K562 (cell line): ENCODE measurements at regions not wholly inside any gene's neighbourhood (a gene's known extent, or its start where the extent isn't known, plus 50 kb on each side); places are given as distances from the start of the nearest gene placed in this dataset.

Source experiments
- ATAC-seq: fragments of 200-7000 bp; cut with Tn5 transposase; 3 replicates; pipeline ENCODE4 v1.9.1; 2020; ENCODE audit warnings: moderate library complexity
- BruUV-seq: library from RNA; stranded (reverse); fragments of 400-500 nt; replicated peaks from 2 replicates; lab custom pipeline; 2021; lab: Mats Ljungman, UMichigan
- CTCF ChIA-PET: fragments of 300-600 bp; formaldehyde crosslinking; extraction: SDS; loops from one replicate; lab custom pipeline; 2021; ENCODE audit warnings: low intra/inter-chr PET ratio; lab: Yijun Ruan, JAX
- POLR2A ChIA-PET: fragments of 300-600, 350-650 bp; sonication (Branson Sonifier 250); formaldehyde crosslinking; extraction: SDS; loops from one replicate; lab custom pipeline; 2021; ENCODE audit warnings: antibody characterized with exemption, inconsistent platforms; lab: Yijun Ruan, JAX
- DNase-seq, 4 experiments: peaks; one replicate each; pipeline versions ENCODE4 v3.0.0 to v3.0.0-alpha.2; 2011 to 2018; ENCODE audit warnings: low spot score in 3 of 4, mixed read lengths in 3 of 4; ENCODE audit errors: extremely low read depth in 1 of 4
- FAIRE-seq: peaks from 2 replicates; lab custom pipeline; 2011; peaks lifted over from hg19 to GRCh38; lab: Jason Lieb, UNC
- H2AFZ ChIP-seq: 2 replicates; pipeline ENCODE4 v1.6.0; 2011; ENCODE audit warnings: low read depth, low read length, control low read depth, inconsistent platforms
- H3K27ac ChIP-seq: fragments of 200-600 bp; 3 replicates; pipeline ENCODE4 v1.8.0; 2011; ENCODE audit warnings: low read depth, mild to moderate bottlenecking, control low read depth, inconsistent platforms, low read length, moderate library complexity, mixed read lengths; ENCODE audit errors: extremely low read depth
- H3K27me3 ChIP-seq, 2 experiments: fragments of 300-600 bp in 1 of 2; 2 replicates in 1 of 2; 3 replicates in 1 of 2; pipeline versions ENCODE4 v1.6.0 to v1.8.0; 2011; ENCODE audit warnings: inconsistent platforms in 2 of 2, low read length in 2 of 2, mild to moderate bottlenecking in 1 of 2, mixed read lengths in 1 of 2, moderate library complexity in 1 of 2; ENCODE audit not compliant: control insufficient read depth in 2 of 2, insufficient read depth in 2 of 2
- H3K36me3 ChIP-seq: fragments of 300-600 bp; 3 replicates; pipeline ENCODE4 v1.8.0; 2011; ENCODE audit warnings: mild to moderate bottlenecking, low read length, inconsistent platforms; ENCODE audit not compliant: control insufficient read depth, insufficient read depth
- H3K4me1 ChIP-seq, 2 experiments: fragments of 200-600 bp in 1 of 2; replicated peaks in 1 of 2; 2 replicates in 1 of 2; 3 replicates in 1 of 2; pipeline versions ENCODE4 v1.5.1 to v1.8.0; 2011; ENCODE audit warnings: inconsistent platforms in 2 of 2, low read length in 2 of 2, mild to moderate bottlenecking in 1 of 2, mixed read lengths in 1 of 2, moderate library complexity in 1 of 2; ENCODE audit not compliant: control insufficient read depth in 2 of 2, insufficient read depth in 2 of 2
- H3K4me2 ChIP-seq: 2 replicates; pipeline ENCODE4 v1.6.1; 2011; ENCODE audit warnings: low read length, control low read depth, inconsistent platforms, mixed read lengths; ENCODE audit not compliant: insufficient read depth
- H3K4me3 ChIP-seq: fragments of 200-600 bp; sonication (generic), shearing (Covaris generic); 2 replicates; pipeline ENCODE4 v1.5.1; 2016; ENCODE audit warnings: control low read depth, inconsistent platforms
- H3K79me2 ChIP-seq: fragments of 200-600 bp; 3 replicates; pipeline ENCODE4 v1.8.0; 2011; ENCODE audit warnings: low read length, inconsistent platforms; ENCODE audit not compliant: control insufficient read depth, insufficient read depth
- H3K9ac ChIP-seq, 2 experiments: 2 replicates each; pipeline versions ENCODE4 v1.6.0 to v1.6.1; 2011; ENCODE audit warnings: low read depth in 2 of 2, low read length in 2 of 2, control low read depth in 1 of 2, inconsistent platforms in 1 of 2, mild to moderate bottlenecking in 1 of 2, mixed read lengths in 1 of 2; ENCODE audit not compliant: insufficient read depth in 1 of 2
- H3K9me1 ChIP-seq: one replicate; pipeline ENCODE4 v1.6.0; 2011; ENCODE audit warnings: inconsistent platforms, mild to moderate bottlenecking, low read length, moderate library complexity; ENCODE audit not compliant: control insufficient read depth, insufficient read depth
- H3K9me3 ChIP-seq: replicated peaks from 2 replicates; pipeline ENCODE4 v1.5.1; 2011; ENCODE audit warnings: low read depth, low read length, inconsistent platforms; ENCODE audit not compliant: control insufficient read depth, insufficient read depth
- H4K20me1 ChIP-seq: replicated peaks from 2 replicates; pipeline ENCODE4 v1.6.1; 2011; ENCODE audit warnings: low read length, inconsistent platforms, mixed read lengths; ENCODE audit not compliant: control insufficient read depth, insufficient read depth
- ESRRA ChIP-seq: fragments of 450-650 bp; IDR thresholded peaks from 2 replicates; pipeline ENCODE4 v1.6.1; 2014; ENCODE audit warnings: low read depth, mild to moderate bottlenecking, moderate library complexity, borderline replicate concordance
- FOSL1 ChIP-seq: fragments of 200-800 bp; sonication (Bioruptor generic); conservative IDR thresholded peaks from 2 replicates; pipeline ENCODE4 v1.6.1; 2016; ENCODE audit warnings: missing genetic modification characterization, missing compliant biosample characterization
- FOXM1 ChIP-seq, 2 experiments: fragments of 450-650 bp in 1 of 2; sonication (generic) in 1 of 2; formaldehyde crosslinking in 1 of 2; IDR thresholded peaks; 2 replicates each; pipeline versions ENCODE4 v1.6.1 to v1.9.0; 2017 to 2022; ENCODE audit warnings: low read depth in 2 of 2, mild to moderate bottlenecking in 2 of 2, missing genetic modification reagents in 1 of 2, moderate library complexity in 1 of 2
- GABPB2 ChIP-seq: fragments of 250-450 bp; sonication (Bioruptor Pico); conservative IDR thresholded peaks from 2 replicates; pipeline ENCODE4 v1.5.1; 2021; ENCODE audit warnings: mild to moderate bottlenecking
- GTF2E2 ChIP-seq: fragments of 200-800 bp; sonication (Bioruptor generic); IDR thresholded peaks from 2 replicates; pipeline ENCODE4 v1.6.1; 2016; ENCODE audit warnings: missing genetic modification characterization, missing compliant biosample characterization
- ILK ChIP-seq: fragments of 450-650 bp; IDR thresholded peaks from 2 replicates; pipeline ENCODE4 v1.6.1; 2016; ENCODE audit warnings: missing genetic modification characterization, low read depth, mild to moderate bottlenecking, missing compliant biosample characterization, moderate library complexity, borderline replicate concordance
- NFRKB ChIP-seq: fragments of 450-650 bp; IDR thresholded peaks from 2 replicates; pipeline ENCODE4 v1.6.1; 2016; ENCODE audit warnings: low read depth
- POLR3G ChIP-seq: IDR thresholded peaks from 2 replicates; pipeline ENCODE4 v1.6.1; 2011; ENCODE audit not compliant: insufficient read length, insufficient replicate concordance; ENCODE audit errors: extremely low read depth
- RB1 ChIP-seq: fragments of 450-650 bp; IDR thresholded peaks from 2 replicates; pipeline ENCODE4 v1.6.1; 2017; ENCODE audit warnings: low read depth, mild to moderate bottlenecking
- RHOXF2B ChIP-seq: fragments of 250-450 bp; sonication (Bioruptor Pico); conservative IDR thresholded peaks from 2 replicates; pipeline ENCODE4 v1.5.1; 2021
- SRF ChIP-seq, 2 experiments: fragments of 250-450, 450-650 bp in 1 of 2; sonication (Bioruptor Pico) in 1 of 2; sonication (generic) in 1 of 2; formaldehyde crosslinking; IDR thresholded peaks; 2 replicates each; pipeline versions ENCODE4 v1.5.0 to v1.5.1; 2020 to 2022; ENCODE audit warnings: mild to moderate bottlenecking in 1 of 2, missing genetic modification reagents in 1 of 2
- WHSC1 ChIP-seq: IDR thresholded peaks from one replicate; pipeline ENCODE4 v1.6.1; 2012; ENCODE audit warnings: low read length, control low read depth, inconsistent platforms
- YY1 ChIP-seq, 3 experiments: IDR thresholded peaks; 2 replicates each; pipeline ENCODE4 v1.6.1; 2011; ENCODE audit warnings: low read length in 2 of 3, mild to moderate bottlenecking in 2 of 3, moderate library complexity in 2 of 3, borderline replicate concordance in 1 of 3, control low read depth in 1 of 3, low read depth in 1 of 3; ENCODE audit not compliant: insufficient read depth in 3 of 3, insufficient replicate concordance in 2 of 3, control insufficient read depth in 1 of 3, insufficient read length in 1 of 3; ENCODE audit errors: extremely low read depth in 1 of 3
- ZFP36 ChIP-seq: fragments of 150-350 bp; IDR thresholded peaks from 2 replicates; pipeline ENCODE4 v1.6.1; 2018; ENCODE audit warnings: low read length, low read depth; ENCODE audit not compliant: partially characterized antibody
- ZNF217 ChIP-seq: sonication (generic); formaldehyde crosslinking; IDR thresholded peaks from 2 replicates; pipeline ENCODE4 v1.8.0; 2022; ENCODE audit warnings: mild to moderate bottlenecking, missing genetic modification reagents
- ZNF24 ChIP-seq: fragments of 450-650 bp; IDR thresholded peaks from 2 replicates; pipeline ENCODE4 v1.6.1; 2016
- ZNF3 ChIP-seq: fragments of 250-450 bp; sonication (Bioruptor Pico); IDR thresholded peaks from 2 replicates; pipeline ENCODE4 v1.5.0; 2021; ENCODE audit warnings: mild to moderate bottlenecking, moderate library complexity
- ZNF324 ChIP-seq: fragments of 250-450 bp; sonication (Bioruptor Pico); IDR thresholded peaks from 2 replicates; pipeline ENCODE4 v1.4.0; 2020; ENCODE audit warnings: mild to moderate bottlenecking
- WGBS: fragments of 100-300 bp; shearing (Covaris generic); methylation state at CpG from one replicate; pipeline ENCODE4 v1.1.6; 2016; ENCODE audit warnings: low coverage, mixed read lengths; ENCODE audit not compliant: insufficient coverage; ENCODE audit errors: missing lambda C conversion rate; 5-methylcytosine and 5-hydroxymethylcytosine counted together
- in situ Hi-C: fragments of 300-500 bp; cut with MboI; formaldehyde crosslinking; loops from 4 replicates; pipeline ENCODE4 v1.15.0; 2018; ENCODE audit warnings: inconsistent platforms, mixed read lengths
- intact Hi-C: fragments of 100-400 bp; cut with micrococcal nuclease; formaldehyde crosslinking; loops from 2 replicates; pipeline ENCODE4 v1.14.2; 2022

GRCh38 chr17:71632328-71632727, 488.5 kb upstream of the SOX9 start (continued):
- no peak for TF ChIP-seq ESRRA
- TF ChIP-seq ZNF24, result no peak
- TF ChIP-seq POLR3G, result no peak
- no peak for TF ChIP-seq YY1 (IDR thresholded peaks at IDR 0.05; ENCODE audit: borderline replicate concordance in 1 of 3, control insufficient read depth in 1 of 3, extremely low read depth in 1 of 3, insufficient read depth in 3 of 3, insufficient read length in 1 of 3, insufficient replicate concordance in 2 of 3, low read depth in 1 of 3, low read length in 2 of 3)
- TF ChIP-seq GABPB2 (CRISPR knock-in tag), result no peak
- no peak for TF ChIP-seq GTF2E2 (tag)
- TF ChIP-seq ZFP36, result no peak
- TF ChIP-seq ILK (tag), result no peak

DNA sequence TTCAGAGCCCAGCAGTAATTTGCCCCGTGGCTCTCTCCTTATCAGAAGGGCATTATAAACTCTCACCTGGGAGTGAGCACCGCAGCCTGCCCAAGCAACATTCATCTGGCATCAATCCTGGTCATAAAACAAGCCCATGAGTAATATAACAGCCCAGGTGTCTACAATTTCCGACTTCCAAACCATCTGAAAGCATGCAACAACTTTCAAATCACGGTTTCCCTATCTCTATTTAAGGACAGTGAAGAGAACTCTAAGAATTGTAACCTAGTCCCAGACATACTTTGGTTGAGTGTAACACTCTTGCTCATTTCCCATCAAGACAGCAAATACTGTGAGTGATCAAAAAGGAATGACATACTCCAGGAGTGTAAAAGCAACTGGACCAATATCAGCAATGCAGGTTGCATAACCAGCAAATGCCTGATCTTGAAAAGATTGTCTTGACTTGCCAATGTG, 487.4 kb upstream of the SOX9 start:
- FAIRE-seq, result no peak
- intact Hi-C loops, result no loop called here

More for the DNA sequence above, 487.4 kb upstream of the SOX9 start:
- H3K4me3 ChIP-seq, result no peak overlapping the region
- no peaks in the 10 kb centered on the region for H3K9me1 ChIP-seq
- H4K20me1 ChIP-seq, result no peaks in the 10 kb centered on the region
- H3K4me2 ChIP-seq, result no peak overlapping the region
- no peaks in the 10 kb centered on the region for H3K27me3 ChIP-seq
- no peaks in the 10 kb centered on the region for H3K36me3 ChIP-seq
- CTCF ChIA-PET, result no interaction called here
- H3K4me1 ChIP-seq, result no peaks in the 10 kb centered on the region
- no peaks in the 10 kb centered on the region for H3K9me3 ChIP-seq
- BruUV-seq, result no TSS peak
- H3K27ac ChIP-seq, result no peak overlapping the region
- TF ChIP-seq WHSC1, result no peak
- no peak for TF ChIP-seq NFRKB
- no peak for TF ChIP-seq ZNF3 (CRISPR knock-in tag)
- no peak for TF ChIP-seq RB1
- TF ChIP-seq FOXM1 (IDR thresholded peaks at IDR 0.05; ENCODE audit: low read depth), result no peak
- TF ChIP-seq FOXM1 (CRISPR knock-in tag; IDR thresholded peaks at IDR 0.05; ENCODE audit: low read depth), result no peak
- no peak for TF ChIP-seq ZNF324 (CRISPR knock-in tag)
- no peak for TF ChIP-seq ZNF217 (CRISPR knock-in tag)
- TF ChIP-seq RHOXF2B (CRISPR knock-in tag), result no peak
- TF ChIP-seq FOSL1 (tag), result no peak
- no peak for TF ChIP-seq SRF (CRISPR knock-in tag; IDR thresholded peaks at IDR 0.05)
- TF ChIP-seq, all 486 proteins: peak for 0
- DNase-seq, result no peak
- in situ Hi-C loops, result no loop called here
- H3K79me2 ChIP-seq, result no peaks in the 10 kb centered on the region
- H2AFZ ChIP-seq, result no peak overlapping the region
- POLR2A ChIA-PET, result no interaction called here
- 0% methylated on average over 4 of the region's 4 CpGs for WGBS
- ATAC-seq, result no peak
- H3K9ac ChIP-seq, result no peak overlapping the region
